Stimulated activated CD4-positive, alpha-beta T cell treated with anti-CD3 and anti-CD28 coated beads, Interleukin-1b, Interleukin-23, amount 100 ng/mL, for 4 hours (primary cell): ENCODE measurements at regions not wholly inside any gene's neighbourhood (a gene's known extent, or its start where the extent isn't known, plus 50 kb on each side); places are given as distances from the start of the nearest gene placed in this dataset.
"Not testable (repeated sequence)": the region's sequence is repeated elsewhere in the genome, so short reads cannot be mapped to it uniquely, and the experiment has no call there.

Experiments
- DNase-seq, 2 donors: peaks; one replicate each; pipeline ENCODE4 v3.0.0-alpha.2; 2020; ENCODE audit warnings: low read depth in 2 of 2

- DNase-seq: not testable (repeated sequence)
Measured at GRCh38 chr9:39566782-39567181, 211.3 kb downstream of the SPATA31A1 start.

- DNase-seq: not testable (repeated sequence)
Measured at GRCh38 chr9:39567396-39567795, 211.9 kb downstream of the SPATA31A1 start.

GRCh38 chr9:39568900-39569299, 213.4 kb downstream of the SPATA31A1 start:
- not testable (repeated sequence) for DNase-seq

- not testable (repeated sequence) for DNase-seq
Measured at GRCh38 chr9:39573024-39574022, 217.9 kb downstream of the SPATA31A1 start.

- DNase-seq: not testable (repeated sequence)
Measured at GRCh38 chr9:39579000-39579399, 223.5 kb downstream of the SPATA31A1 start.

GRCh38 chr9:39581296-39581695, 225.8 kb downstream of the SPATA31A1 start:
- DNase-seq: not testable (repeated sequence)

- not testable (repeated sequence) for DNase-seq
Measured at GRCh38 chr9:39582677-39583412, 227.4 kb downstream of the SPATA31A1 start.

- not testable (repeated sequence) for DNase-seq
Measured at GRCh38 chr9:39583413-39583747, 227.9 kb downstream of the SPATA31A1 start.

GRCh38 chr9:39585233-39585632, 229.8 kb downstream of the SPATA31A1 start:
- DNase-seq: not testable (repeated sequence)

GRCh38 chr9:39587844-39588499, 232.5 kb downstream of the SPATA31A1 start:
- DNase-seq: no peak

- no peak for DNase-seq
Measured at GRCh38 chr9:39588500-39589137, 233.2 kb downstream of the SPATA31A1 start.

- not testable (repeated sequence) for DNase-seq
Measured at GRCh38 chr9:39604089-39604488, 248.6 kb downstream of the SPATA31A1 start.

- not testable (repeated sequence) for DNase-seq
Measured at GRCh38 chr9:39611449-39612231, 256.2 kb downstream of the SPATA31A1 start.

- not testable (repeated sequence) for DNase-seq
Measured at GRCh38 chr9:39616480-39616879, 261.0 kb downstream of the SPATA31A1 start.

GRCh38 chr9:39624048-39624447, 268.6 kb downstream of the SPATA31A1 start:
- DNase-seq: not testable (repeated sequence)

- not testable (repeated sequence) for DNase-seq
Measured at GRCh38 chr9:39632071-39632470, 276.6 kb downstream of the SPATA31A1 start.

GRCh38 chr9:39649029-39649428, 293.6 kb downstream of the SPATA31A1 start:
- not testable (repeated sequence) for DNase-seq

GRCh38 chr9:39656960-39657603, 301.6 kb downstream of the SPATA31A1 start:
- DNase-seq: not testable (repeated sequence)

- not testable (repeated sequence) for DNase-seq
Measured at GRCh38 chr9:39663020-39663419, 307.6 kb downstream of the SPATA31A1 start.

- DNase-seq: not testable (repeated sequence)
Measured at GRCh38 chr9:39663713-39664112, 308.2 kb downstream of the SPATA31A1 start.
